Nephron progenitor cell (in vitro differentiated cells): ENCODE measurements at regions not wholly inside any gene's neighbourhood (a gene's known extent, or its start where the extent isn't known, plus 50 kb on each side); places are given as distances from the start of the nearest gene placed in this dataset.
A peak's percentile ranks its signal among the peaks of the same experiment; 100 is the strongest.

ENCODE experiments used
- DNase-seq: peaks from one replicate; pipeline ENCODE4 v3.0.0; 2021
- H3K27ac Mint-ChIP-seq: 2 replicates; pipeline ENCODE4 v1.8.0; 2021; ENCODE audit warnings: mild to moderate bottlenecking, moderate library complexity, mixed read lengths
- H3K27me3 Mint-ChIP-seq: 2 replicates; pipeline ENCODE4 v1.8.0; 2021; ENCODE audit warnings: mild to moderate bottlenecking, low read depth, mixed read lengths; ENCODE audit not compliant: poor library complexity
- H3K36me3 Mint-ChIP-seq: 2 replicates; pipeline ENCODE4 v1.8.0; 2021; ENCODE audit warnings: low read depth, mixed read lengths
- H3K4me1 Mint-ChIP-seq: 2 replicates; pipeline ENCODE4 v1.8.0; 2021; ENCODE audit warnings: mixed read lengths
- H3K4me3 Mint-ChIP-seq: 2 replicates; pipeline ENCODE4 v1.8.0; 2021; ENCODE audit warnings: mild to moderate bottlenecking, moderate library complexity, mixed read lengths
- H3K9me3 Mint-ChIP-seq: 2 replicates; pipeline ENCODE4 v1.8.0; 2021; ENCODE audit warnings: mild to moderate bottlenecking, moderate library complexity, mixed read lengths
- TF ChIP-seq, protein P1 (sequence below): fragments of 200-600 bp; sonication (generic); IDR thresholded peaks from 2 replicates; pipeline ENCODE4 v1.5.0; 2021; ENCODE audit warnings: antibody characterized with exemption

DNA sequence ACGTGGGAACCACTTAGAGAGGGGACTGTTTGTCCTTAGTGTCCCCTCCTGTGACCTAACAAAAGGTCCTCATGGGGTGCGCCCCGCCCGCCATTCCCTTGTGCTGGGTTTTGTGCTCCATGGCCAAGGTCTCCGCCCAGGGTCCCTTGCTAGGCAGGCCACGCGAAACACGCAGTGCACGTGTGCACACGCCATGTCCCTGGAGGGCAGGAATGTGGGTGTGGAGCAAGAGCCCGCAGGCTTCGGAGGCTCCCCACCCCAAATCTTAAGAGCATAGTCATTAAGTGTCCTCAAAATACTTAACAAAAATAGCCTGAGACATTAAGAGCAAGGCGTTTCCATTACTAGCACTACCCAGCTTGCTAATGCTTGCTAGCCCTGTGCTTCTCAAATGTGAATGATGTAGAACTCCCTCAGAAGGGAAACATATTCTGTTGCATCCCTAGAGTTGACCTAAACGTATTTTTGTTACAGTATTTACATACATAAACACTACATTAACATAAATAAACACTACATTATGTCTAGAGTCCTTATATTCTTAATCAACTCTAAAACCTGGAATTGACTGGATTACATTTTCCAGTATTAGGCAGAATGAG, 117.6 kb upstream of the APCDD1 start:
- TF ChIP-seq, protein P1, sequence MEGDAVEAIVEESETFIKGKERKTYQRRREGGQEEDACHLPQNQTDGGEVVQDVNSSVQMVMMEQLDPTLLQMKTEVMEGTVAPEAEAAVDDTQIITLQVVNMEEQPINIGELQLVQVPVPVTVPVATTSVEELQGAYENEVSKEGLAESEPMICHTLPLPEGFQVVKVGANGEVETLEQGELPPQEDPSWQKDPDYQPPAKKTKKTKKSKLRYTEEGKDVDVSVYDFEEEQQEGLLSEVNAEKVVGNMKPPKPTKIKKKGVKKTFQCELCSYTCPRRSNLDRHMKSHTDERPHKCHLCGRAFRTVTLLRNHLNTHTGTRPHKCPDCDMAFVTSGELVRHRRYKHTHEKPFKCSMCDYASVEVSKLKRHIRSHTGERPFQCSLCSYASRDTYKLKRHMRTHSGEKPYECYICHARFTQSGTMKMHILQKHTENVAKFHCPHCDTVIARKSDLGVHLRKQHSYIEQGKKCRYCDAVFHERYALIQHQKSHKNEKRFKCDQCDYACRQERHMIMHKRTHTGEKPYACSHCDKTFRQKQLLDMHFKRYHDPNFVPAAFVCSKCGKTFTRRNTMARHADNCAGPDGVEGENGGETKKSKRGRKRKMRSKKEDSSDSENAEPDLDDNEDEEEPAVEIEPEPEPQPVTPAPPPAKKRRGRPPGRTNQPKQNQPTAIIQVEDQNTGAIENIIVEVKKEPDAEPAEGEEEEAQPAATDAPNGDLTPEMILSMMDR, result no peak
- Mint-ChIP-seq H3K9me3 (peaks cover 5% of the 10 kb centered on the region), H3K4me1 (peaks cover 9% of the 10 kb centered on the region), H3K36me3 (peaks cover 5% of the 10 kb centered on the region), H3K27me3 (peaks cover 23% of the 10 kb centered on the region), H3K4me3 (no peak overlapping the region), H3K27ac (no peak overlapping the region)
- no peak for DNase-seq

DNA sequence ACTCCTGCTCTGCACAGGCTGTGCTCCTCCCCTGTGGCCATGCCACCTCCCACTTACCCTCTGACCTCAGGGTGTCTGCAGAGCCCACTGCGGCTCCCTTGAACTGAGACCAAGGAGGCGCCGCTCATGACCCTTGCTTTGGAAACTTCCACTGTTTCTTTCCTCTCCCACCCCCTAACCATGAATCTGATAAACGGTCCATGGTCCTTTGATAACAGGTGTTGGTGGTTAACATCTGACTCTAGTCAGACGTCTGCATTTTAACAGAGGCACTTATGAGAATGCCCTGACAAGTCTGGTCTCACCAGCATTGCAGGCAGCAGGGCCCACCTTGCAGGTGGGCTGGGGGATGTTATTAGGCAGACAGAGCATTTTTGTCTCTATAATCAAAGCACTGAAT, 113.6 kb upstream of the APCDD1 start:
- no peaks in the 10 kb centered on the region for H3K4me1 Mint-ChIP-seq
- TF ChIP-seq, protein P1, result no peak
- no peak overlapping the region for H3K27ac Mint-ChIP-seq
- H3K27me3 Mint-ChIP-seq, result peaks cover 16% of the 10 kb centered on the region
- peaks cover 5% of the 10 kb centered on the region for H3K36me3 Mint-ChIP-seq
- peaks cover 5% of the 10 kb centered on the region for H3K9me3 Mint-ChIP-seq
- DNase-seq, result no peak
- H3K4me3 Mint-ChIP-seq, result no peak overlapping the region

DNA sequence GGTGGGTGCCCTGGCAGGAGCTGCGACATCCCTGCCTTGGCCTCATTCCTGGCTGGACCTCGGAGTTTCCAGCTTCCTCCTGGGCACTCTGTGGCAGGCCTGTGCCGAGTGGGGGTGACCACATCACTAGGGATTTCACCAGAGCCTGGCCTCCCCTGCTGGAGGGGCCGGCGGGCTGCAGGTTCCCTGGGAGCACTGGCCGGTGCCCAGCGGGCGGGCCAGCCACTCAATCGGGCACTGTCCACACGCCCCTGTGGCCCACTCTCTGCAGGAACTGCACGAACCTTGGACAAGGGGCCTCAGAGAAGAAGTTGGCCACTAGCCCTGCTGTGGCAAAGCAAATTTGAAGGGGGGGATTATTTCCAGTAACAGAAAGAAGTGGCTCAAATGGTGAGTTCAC, 110.7 kb upstream of the APCDD1 start:
- Mint-ChIP-seq H3K9me3 (peaks cover 5% of the 10 kb centered on the region), H3K27ac (no peak overlapping the region), H3K36me3 (peaks cover 5% of the 10 kb centered on the region), H3K4me1 (no peaks in the 10 kb centered on the region), H3K27me3 (peaks cover 5% of the 10 kb centered on the region), H3K4me3 (no peak overlapping the region)
- TF ChIP-seq, protein P1, result no peak
- DNase-seq, result no peak

DNA sequence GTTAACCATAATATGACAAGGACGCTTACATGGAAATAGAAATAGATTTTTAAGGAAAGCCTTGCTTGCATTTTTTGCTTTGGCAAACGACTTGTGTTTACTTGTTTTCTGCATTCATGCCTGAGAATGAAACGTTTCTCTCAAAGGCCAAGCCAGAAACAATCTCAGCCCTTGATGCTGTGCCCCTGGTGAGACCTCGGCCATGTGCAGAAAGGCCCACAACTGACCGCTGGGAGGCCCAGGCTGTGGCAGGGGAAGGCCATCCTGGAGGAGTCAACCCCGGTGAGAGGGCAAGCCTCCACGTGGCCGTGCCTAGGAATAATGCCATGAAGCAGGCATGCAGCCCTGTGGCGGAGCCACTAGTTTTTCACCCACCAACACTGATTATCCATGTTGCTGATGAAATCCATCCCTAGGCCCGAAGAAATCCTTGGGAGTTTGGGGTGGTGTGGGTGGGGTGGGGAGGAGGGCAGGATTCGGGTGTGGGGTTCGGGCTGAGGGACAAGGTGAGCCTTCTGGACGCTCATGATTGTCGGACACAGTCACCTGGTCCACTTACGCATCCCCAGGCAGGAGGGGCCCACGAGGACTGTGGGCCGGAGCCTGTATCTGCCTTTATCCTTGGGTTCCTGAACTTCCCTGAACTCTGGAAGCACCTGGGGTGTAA, 107.6 kb upstream of the APCDD1 start:
- H3K36me3 Mint-ChIP-seq, result no peaks in the 10 kb centered on the region
- H3K4me1 Mint-ChIP-seq, result peaks cover 22% of the 10 kb centered on the region
- no peak overlapping the region for H3K27ac Mint-ChIP-seq
- no peak overlapping the region for H3K4me3 Mint-ChIP-seq
- TF ChIP-seq, protein P1, result no peak
- no peaks in the 10 kb centered on the region for H3K27me3 Mint-ChIP-seq
- H3K9me3 Mint-ChIP-seq, result no peaks in the 10 kb centered on the region
- DNase-seq, result no peak

DNA sequence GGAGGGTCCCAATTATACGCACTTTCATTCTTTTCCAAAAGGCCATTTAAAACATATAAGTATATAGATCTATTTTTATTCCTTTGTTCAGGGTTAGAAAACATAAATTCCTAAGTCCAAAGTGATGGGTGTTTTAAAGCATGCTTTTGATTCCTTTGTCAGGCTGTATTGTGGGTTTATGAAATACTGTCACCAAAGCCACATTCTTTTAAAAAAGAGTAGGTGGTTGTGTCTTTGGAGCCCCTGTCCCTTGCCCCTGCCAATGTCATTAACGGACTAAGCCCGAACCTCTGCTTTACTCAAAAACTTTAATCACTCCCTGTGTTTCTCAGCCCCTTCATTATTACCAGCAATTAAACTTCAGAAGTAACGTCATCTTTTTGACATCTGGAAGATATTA, 104.9 kb upstream of the APCDD1 start:
- Mint-ChIP-seq H3K36me3 (no peaks in the 10 kb centered on the region), H3K27ac (no peak overlapping the region), H3K4me3 (no peak overlapping the region), H3K4me1 (peaks cover 36% of the 10 kb centered on the region), H3K9me3 (no peaks in the 10 kb centered on the region), H3K27me3 (no peaks in the 10 kb centered on the region)
- TF ChIP-seq, protein P1, result no peak
- no peak for DNase-seq

GRCh38 chr18:10350661-10351060, 103.8 kb upstream of the APCDD1 start:
- H3K27me3 Mint-ChIP-seq, result no peaks in the 10 kb centered on the region
- peaks cover 36% of the 10 kb centered on the region for H3K4me1 Mint-ChIP-seq
- peak overlapping the region; percentile 31 for H3K27ac Mint-ChIP-seq
- TF ChIP-seq, protein P1, result no peak
- H3K36me3 Mint-ChIP-seq, result no peaks in the 10 kb centered on the region
- no peak for DNase-seq
- H3K4me3 Mint-ChIP-seq, result no peak overlapping the region
- peaks cover under 1% of the 10 kb centered on the region for H3K9me3 Mint-ChIP-seq
